ENCODE measurements at regions not wholly inside any gene's neighbourhood (a gene's known extent, or its start where the extent isn't known, plus 50 kb on each side); places are given as distances from the start of the nearest gene placed in this dataset.

- Mint-ChIP-seq H3K9me3 (no peaks in the 10 kb centered on the region), H3K36me3 (no peaks in the 10 kb centered on the region), H3K27ac (no peak overlapping the region), H3K4me3 (no peak overlapping the region), H3K27me3 (ENCODE audit: low read depth) (no peaks in the 10 kb centered on the region), H3K4me1 (peaks cover 3% of the 10 kb centered on the region)
- ChIA-PET CTCF (interaction anchor here (1.3 kb wide), 1 partner anchor 14 kb away, joined by 4 read pairs; no protein-coding TSS in a partner anchor), POLR2A (no interaction called here)
- ATAC-seq (peak; percentile 99), DNase-seq (ENCODE audit: low spot score) (peak; percentile 77)
- TF ChIP-seq HMGXB4 (CRISPR knock-in tag; IDR thresholded peaks at IDR 0.05) (0 out of 2 replicates have a peak, but pooled peaks have one; percentile 37), FOXJ3 (CRISPR knock-in tag; IDR thresholded peaks at IDR 0.05; ENCODE audit: borderline replicate concordance) (no peak)
- TF ChIP-seq, protein P1, sequence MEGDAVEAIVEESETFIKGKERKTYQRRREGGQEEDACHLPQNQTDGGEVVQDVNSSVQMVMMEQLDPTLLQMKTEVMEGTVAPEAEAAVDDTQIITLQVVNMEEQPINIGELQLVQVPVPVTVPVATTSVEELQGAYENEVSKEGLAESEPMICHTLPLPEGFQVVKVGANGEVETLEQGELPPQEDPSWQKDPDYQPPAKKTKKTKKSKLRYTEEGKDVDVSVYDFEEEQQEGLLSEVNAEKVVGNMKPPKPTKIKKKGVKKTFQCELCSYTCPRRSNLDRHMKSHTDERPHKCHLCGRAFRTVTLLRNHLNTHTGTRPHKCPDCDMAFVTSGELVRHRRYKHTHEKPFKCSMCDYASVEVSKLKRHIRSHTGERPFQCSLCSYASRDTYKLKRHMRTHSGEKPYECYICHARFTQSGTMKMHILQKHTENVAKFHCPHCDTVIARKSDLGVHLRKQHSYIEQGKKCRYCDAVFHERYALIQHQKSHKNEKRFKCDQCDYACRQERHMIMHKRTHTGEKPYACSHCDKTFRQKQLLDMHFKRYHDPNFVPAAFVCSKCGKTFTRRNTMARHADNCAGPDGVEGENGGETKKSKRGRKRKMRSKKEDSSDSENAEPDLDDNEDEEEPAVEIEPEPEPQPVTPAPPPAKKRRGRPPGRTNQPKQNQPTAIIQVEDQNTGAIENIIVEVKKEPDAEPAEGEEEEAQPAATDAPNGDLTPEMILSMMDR (IDR thresholded peaks at IDR 0.05): peak; percentile 88
These were observed 82.7 kb downstream of the NOC3L start for GRCh38 chr10:94279835-94280709.

GRCh38 chr10:94281654-94282053 is 81.1 kb downstream of the NOC3L start:
- no peak for ATAC-seq
- POLR2A ChIA-PET: no interaction called here
- Mint-ChIP-seq H3K36me3 (no peaks in the 10 kb centered on the region), H3K4me1 (peaks cover 3% of the 10 kb centered on the region), H3K4me3 (no peak overlapping the region), H3K9me3 (no peaks in the 10 kb centered on the region), H3K27ac (no peak overlapping the region), H3K27me3 (ENCODE audit: low read depth) (no peaks in the 10 kb centered on the region)
- CTCF ChIA-PET: interaction anchor here (1.0 to 1.6 kb wide), 2 partner anchors 38 to 162 kb away, joined by 5 to 10 read pairs; no protein-coding TSS in a partner anchor
- DNase-seq (ENCODE audit: low spot score): no peak
- TF ChIP-seq, protein P2, sequence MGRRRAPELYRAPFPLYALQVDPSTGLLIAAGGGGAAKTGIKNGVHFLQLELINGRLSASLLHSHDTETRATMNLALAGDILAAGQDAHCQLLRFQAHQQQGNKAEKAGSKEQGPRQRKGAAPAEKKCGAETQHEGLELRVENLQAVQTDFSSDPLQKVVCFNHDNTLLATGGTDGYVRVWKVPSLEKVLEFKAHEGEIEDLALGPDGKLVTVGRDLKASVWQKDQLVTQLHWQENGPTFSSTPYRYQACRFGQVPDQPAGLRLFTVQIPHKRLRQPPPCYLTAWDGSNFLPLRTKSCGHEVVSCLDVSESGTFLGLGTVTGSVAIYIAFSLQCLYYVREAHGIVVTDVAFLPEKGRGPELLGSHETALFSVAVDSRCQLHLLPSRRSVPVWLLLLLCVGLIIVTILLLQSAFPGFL (CRISPR knock-in tag; IDR thresholded peaks at IDR 0.05; ENCODE audit: borderline replicate concordance): no peak
- TF ChIP-seq ATF1 (CRISPR knock-in tag; IDR thresholded peaks at IDR 0.05) (no peak), CREM (CRISPR knock-in tag; IDR thresholded peaks at IDR 0.05) (no peak), GABPB1 (CRISPR knock-in tag; IDR thresholded peaks at IDR 0.05) (no peak), ZNF416 (CRISPR knock-in tag; IDR thresholded peaks at IDR 0.05) (no peak), NFATC4 (CRISPR knock-in tag; IDR thresholded peaks at IDR 0.05) (no peak), JUN (CRISPR knock-in tag; IDR thresholded peaks at IDR 0.05) (no peak), FOXP4 (CRISPR knock-in tag; IDR thresholded peaks at IDR 0.05) (no peak), ZNF121 (CRISPR knock-in tag; IDR thresholded peaks at IDR 0.05) (no peak), GTF2I (CRISPR knock-in tag; conservative IDR thresholded peaks at IDR 0.05) (no peak), SMAD4 (CRISPR knock-in tag; IDR thresholded peaks at IDR 0.05) (no peak), ZBTB21 (CRISPR knock-in tag; IDR thresholded peaks at IDR 0.05; ENCODE audit: borderline replicate concordance) (no peak), NR2C2 (CRISPR knock-in tag; IDR thresholded peaks at IDR 0.05) (no peak), TCF7 (CRISPR knock-in tag; IDR thresholded peaks at IDR 0.05; ENCODE audit: low read depth) (no peak)
- TF ChIP-seq, protein P1 (IDR thresholded peaks at IDR 0.05): no peak
- TF ChIP-seq, protein P3, sequence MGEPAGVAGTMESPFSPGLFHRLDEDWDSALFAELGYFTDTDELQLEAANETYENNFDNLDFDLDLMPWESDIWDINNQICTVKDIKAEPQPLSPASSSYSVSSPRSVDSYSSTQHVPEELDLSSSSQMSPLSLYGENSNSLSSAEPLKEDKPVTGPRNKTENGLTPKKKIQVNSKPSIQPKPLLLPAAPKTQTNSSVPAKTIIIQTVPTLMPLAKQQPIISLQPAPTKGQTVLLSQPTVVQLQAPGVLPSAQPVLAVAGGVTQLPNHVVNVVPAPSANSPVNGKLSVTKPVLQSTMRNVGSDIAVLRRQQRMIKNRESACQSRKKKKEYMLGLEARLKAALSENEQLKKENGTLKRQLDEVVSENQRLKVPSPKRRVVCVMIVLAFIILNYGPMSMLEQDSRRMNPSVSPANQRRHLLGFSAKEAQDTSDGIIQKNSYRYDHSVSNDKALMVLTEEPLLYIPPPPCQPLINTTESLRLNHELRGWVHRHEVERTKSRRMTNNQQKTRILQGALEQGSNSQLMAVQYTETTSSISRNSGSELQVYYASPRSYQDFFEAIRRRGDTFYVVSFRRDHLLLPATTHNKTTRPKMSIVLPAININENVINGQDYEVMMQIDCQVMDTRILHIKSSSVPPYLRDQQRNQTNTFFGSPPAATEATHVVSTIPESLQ (CRISPR knock-in tag; IDR thresholded peaks at IDR 0.05): no peak
- TF ChIP-seq, protein P4, sequence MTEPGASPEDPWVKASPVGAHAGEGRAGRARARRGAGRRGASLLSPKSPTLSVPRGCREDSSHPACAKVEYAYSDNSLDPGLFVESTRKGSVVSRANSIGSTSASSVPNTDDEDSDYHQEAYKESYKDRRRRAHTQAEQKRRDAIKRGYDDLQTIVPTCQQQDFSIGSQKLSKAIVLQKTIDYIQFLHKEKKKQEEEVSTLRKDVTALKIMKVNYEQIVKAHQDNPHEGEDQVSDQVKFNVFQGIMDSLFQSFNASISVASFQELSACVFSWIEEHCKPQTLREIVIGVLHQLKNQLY (CRISPR knock-in tag; IDR thresholded peaks at IDR 0.05): no peak

All from WTC11 (cell line).